Esophagus muscularis mucosa (tissue), 4 donors: ENCODE measurements at regions not wholly inside any gene's neighbourhood (a gene's known extent, or its start where the extent isn't known, plus 50 kb on each side); places are given as distances from the start of the nearest gene placed in this dataset.

Experiments used
- EP300 ChIP-seq: sonication (generic); formaldehyde crosslinking; IDR thresholded peaks from one replicate; pipeline ENCODE4 v1.6.1; 2017; ENCODE audit warnings: antibody characterized with exemption
- POLR2A ChIP-seq: fragments of 450-650 bp; IDR thresholded peaks from one replicate; pipeline ENCODE4 v1.6.1; 2017; ENCODE audit warnings: antibody characterized with exemption, moderate library complexity, mild to moderate bottlenecking, low read depth
- POLR2AphosphoS5 ChIP-seq, 2 donors: sonication (generic); formaldehyde crosslinking; IDR thresholded peaks; one replicate each; pipeline ENCODE4 v1.6.1; 2017; ENCODE audit warnings: antibody characterized with exemption in 2 of 2
- TF ChIP-seq, protein P1 (sequence below), 3 experiments: fragments of 200-600 bp in 2 of 3; fragments of 450-650 bp in 1 of 3; sonication (generic) in 2 of 3; IDR thresholded peaks; one replicate each; pipeline ENCODE4 v1.5.1; 2017 to 2019; ENCODE audit warnings: antibody characterized with exemption in 3 of 3, mild to moderate bottlenecking in 2 of 3, moderate library complexity in 1 of 3

DNA sequence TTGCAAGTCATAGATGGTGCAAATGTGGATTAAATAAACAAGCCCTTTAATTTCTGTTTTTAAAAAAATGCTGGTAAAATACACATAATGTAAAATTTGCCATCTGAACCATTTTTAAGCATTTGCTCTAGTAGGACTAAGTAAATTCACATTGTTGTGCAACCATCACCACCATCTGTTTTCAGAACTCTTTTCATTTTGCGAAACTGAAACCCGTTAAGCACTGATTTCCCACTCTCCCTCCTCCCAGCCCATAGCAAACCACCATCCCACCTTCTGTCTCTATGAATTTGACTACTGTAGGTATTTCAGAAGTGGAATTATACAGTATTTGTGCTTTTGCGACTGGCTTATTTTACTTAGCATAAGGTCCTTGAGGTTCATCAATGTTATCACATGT lies 103.3 kb upstream of the CNTLN start:
- TF ChIP-seq POLR2AphosphoS5 (IDR thresholded peaks at IDR 0.05) (no peak), POLR2A (no peak), EP300 (no peak)
- TF ChIP-seq, protein P1, sequence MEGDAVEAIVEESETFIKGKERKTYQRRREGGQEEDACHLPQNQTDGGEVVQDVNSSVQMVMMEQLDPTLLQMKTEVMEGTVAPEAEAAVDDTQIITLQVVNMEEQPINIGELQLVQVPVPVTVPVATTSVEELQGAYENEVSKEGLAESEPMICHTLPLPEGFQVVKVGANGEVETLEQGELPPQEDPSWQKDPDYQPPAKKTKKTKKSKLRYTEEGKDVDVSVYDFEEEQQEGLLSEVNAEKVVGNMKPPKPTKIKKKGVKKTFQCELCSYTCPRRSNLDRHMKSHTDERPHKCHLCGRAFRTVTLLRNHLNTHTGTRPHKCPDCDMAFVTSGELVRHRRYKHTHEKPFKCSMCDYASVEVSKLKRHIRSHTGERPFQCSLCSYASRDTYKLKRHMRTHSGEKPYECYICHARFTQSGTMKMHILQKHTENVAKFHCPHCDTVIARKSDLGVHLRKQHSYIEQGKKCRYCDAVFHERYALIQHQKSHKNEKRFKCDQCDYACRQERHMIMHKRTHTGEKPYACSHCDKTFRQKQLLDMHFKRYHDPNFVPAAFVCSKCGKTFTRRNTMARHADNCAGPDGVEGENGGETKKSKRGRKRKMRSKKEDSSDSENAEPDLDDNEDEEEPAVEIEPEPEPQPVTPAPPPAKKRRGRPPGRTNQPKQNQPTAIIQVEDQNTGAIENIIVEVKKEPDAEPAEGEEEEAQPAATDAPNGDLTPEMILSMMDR (IDR thresholded peaks at IDR 0.05): no peak
